K562 (cell line): ENCODE measurements at regions not wholly inside any gene's neighbourhood (a gene's known extent, or its start where the extent isn't known, plus 50 kb on each side); places are given as distances from the start of the nearest gene placed in this dataset.
A peak's percentile ranks its signal among the peaks of the same experiment; 100 is the strongest.

Experiments used
- ATAC-seq: fragments of 200-7000 bp; cut with Tn5 transposase; 3 replicates; pipeline ENCODE4 v1.9.1; 2020; ENCODE audit warnings: moderate library complexity
- BruUV-seq: library from RNA; stranded (reverse); fragments of 400-500 nt; replicated peaks from 2 replicates; lab custom pipeline; 2021; lab: Mats Ljungman, UMichigan
- CTCF ChIA-PET: fragments of 300-600 bp; formaldehyde crosslinking; extraction: SDS; loops from one replicate; lab custom pipeline; 2021; ENCODE audit warnings: low intra/inter-chr PET ratio; lab: Yijun Ruan, JAX
- POLR2A ChIA-PET: fragments of 300-600, 350-650 bp; sonication (Branson Sonifier 250); formaldehyde crosslinking; extraction: SDS; loops from one replicate; lab custom pipeline; 2021; ENCODE audit warnings: antibody characterized with exemption, inconsistent platforms; lab: Yijun Ruan, JAX
- DNase-seq, 4 experiments: peaks; one replicate each; pipeline versions ENCODE4 v3.0.0 to v3.0.0-alpha.2; 2011 to 2018; ENCODE audit warnings: low spot score in 3 of 4, mixed read lengths in 3 of 4; ENCODE audit errors: extremely low read depth in 1 of 4
- FAIRE-seq: peaks from 2 replicates; lab custom pipeline; 2011; peaks lifted over from hg19 to GRCh38; lab: Jason Lieb, UNC
- H2AFZ ChIP-seq: 2 replicates; pipeline ENCODE4 v1.6.0; 2011; ENCODE audit warnings: low read depth, low read length, control low read depth, inconsistent platforms
- H3K27ac ChIP-seq: fragments of 200-600 bp; 3 replicates; pipeline ENCODE4 v1.8.0; 2011; ENCODE audit warnings: low read depth, mild to moderate bottlenecking, control low read depth, inconsistent platforms, low read length, moderate library complexity, mixed read lengths; ENCODE audit errors: extremely low read depth
- H3K27me3 ChIP-seq, 2 experiments: fragments of 300-600 bp in 1 of 2; 2 replicates in 1 of 2; 3 replicates in 1 of 2; pipeline versions ENCODE4 v1.6.0 to v1.8.0; 2011; ENCODE audit warnings: inconsistent platforms in 2 of 2, low read length in 2 of 2, mild to moderate bottlenecking in 1 of 2, mixed read lengths in 1 of 2, moderate library complexity in 1 of 2; ENCODE audit not compliant: control insufficient read depth in 2 of 2, insufficient read depth in 2 of 2
- H3K36me3 ChIP-seq: fragments of 300-600 bp; 3 replicates; pipeline ENCODE4 v1.8.0; 2011; ENCODE audit warnings: mild to moderate bottlenecking, low read length, inconsistent platforms; ENCODE audit not compliant: control insufficient read depth, insufficient read depth
- H3K4me1 ChIP-seq, 2 experiments: fragments of 200-600 bp in 1 of 2; replicated peaks in 1 of 2; 2 replicates in 1 of 2; 3 replicates in 1 of 2; pipeline versions ENCODE4 v1.5.1 to v1.8.0; 2011; ENCODE audit warnings: inconsistent platforms in 2 of 2, low read length in 2 of 2, mild to moderate bottlenecking in 1 of 2, mixed read lengths in 1 of 2, moderate library complexity in 1 of 2; ENCODE audit not compliant: control insufficient read depth in 2 of 2, insufficient read depth in 2 of 2
- H3K4me2 ChIP-seq: 2 replicates; pipeline ENCODE4 v1.6.1; 2011; ENCODE audit warnings: low read length, control low read depth, inconsistent platforms, mixed read lengths; ENCODE audit not compliant: insufficient read depth
- H3K4me3 ChIP-seq: fragments of 200-600 bp; sonication (generic), shearing (Covaris generic); 2 replicates; pipeline ENCODE4 v1.5.1; 2016; ENCODE audit warnings: control low read depth, inconsistent platforms
- H3K79me2 ChIP-seq: fragments of 200-600 bp; 3 replicates; pipeline ENCODE4 v1.8.0; 2011; ENCODE audit warnings: low read length, inconsistent platforms; ENCODE audit not compliant: control insufficient read depth, insufficient read depth
- H3K9ac ChIP-seq, 2 experiments: 2 replicates each; pipeline versions ENCODE4 v1.6.0 to v1.6.1; 2011; ENCODE audit warnings: low read depth in 2 of 2, low read length in 2 of 2, control low read depth in 1 of 2, inconsistent platforms in 1 of 2, mild to moderate bottlenecking in 1 of 2, mixed read lengths in 1 of 2; ENCODE audit not compliant: insufficient read depth in 1 of 2
- H3K9me1 ChIP-seq: one replicate; pipeline ENCODE4 v1.6.0; 2011; ENCODE audit warnings: inconsistent platforms, mild to moderate bottlenecking, low read length, moderate library complexity; ENCODE audit not compliant: control insufficient read depth, insufficient read depth
- H3K9me3 ChIP-seq: replicated peaks from 2 replicates; pipeline ENCODE4 v1.5.1; 2011; ENCODE audit warnings: low read depth, low read length, inconsistent platforms; ENCODE audit not compliant: control insufficient read depth, insufficient read depth
- H4K20me1 ChIP-seq: replicated peaks from 2 replicates; pipeline ENCODE4 v1.6.1; 2011; ENCODE audit warnings: low read length, inconsistent platforms, mixed read lengths; ENCODE audit not compliant: control insufficient read depth, insufficient read depth
- MYC ChIP-seq, 2 experiments: fragments of 250-450 bp in 1 of 2; sonication (Bioruptor Pico) in 1 of 2; IDR thresholded peaks; 2 replicates each; pipeline versions ENCODE4 v1.5.1 to v1.6.1; 2012 to 2021; ENCODE audit warnings: low read depth in 2 of 2, borderline replicate concordance in 1 of 2, improper control_type of control experiment in 1 of 2, low read length in 1 of 2, mild to moderate bottlenecking in 1 of 2, moderate library complexity in 1 of 2
- WGBS: fragments of 100-300 bp; shearing (Covaris generic); methylation state at CpG from one replicate; pipeline ENCODE4 v1.1.6; 2016; ENCODE audit warnings: low coverage, mixed read lengths; ENCODE audit not compliant: insufficient coverage; ENCODE audit errors: missing lambda C conversion rate; 5-methylcytosine and 5-hydroxymethylcytosine counted together
- in situ Hi-C: fragments of 300-500 bp; cut with MboI; formaldehyde crosslinking; loops from 4 replicates; pipeline ENCODE4 v1.15.0; 2018; ENCODE audit warnings: inconsistent platforms, mixed read lengths
- intact Hi-C: fragments of 100-400 bp; cut with micrococcal nuclease; formaldehyde crosslinking; loops from 2 replicates; pipeline ENCODE4 v1.14.2; 2022
- TF ChIP-seq, protein P1 (sequence below): fragments of 450-650 bp; formaldehyde crosslinking; IDR thresholded peaks from 2 replicates; pipeline ENCODE4 v1.4.0; 2020; ENCODE audit warnings: mild to moderate bottlenecking, mixed read lengths

DNA sequence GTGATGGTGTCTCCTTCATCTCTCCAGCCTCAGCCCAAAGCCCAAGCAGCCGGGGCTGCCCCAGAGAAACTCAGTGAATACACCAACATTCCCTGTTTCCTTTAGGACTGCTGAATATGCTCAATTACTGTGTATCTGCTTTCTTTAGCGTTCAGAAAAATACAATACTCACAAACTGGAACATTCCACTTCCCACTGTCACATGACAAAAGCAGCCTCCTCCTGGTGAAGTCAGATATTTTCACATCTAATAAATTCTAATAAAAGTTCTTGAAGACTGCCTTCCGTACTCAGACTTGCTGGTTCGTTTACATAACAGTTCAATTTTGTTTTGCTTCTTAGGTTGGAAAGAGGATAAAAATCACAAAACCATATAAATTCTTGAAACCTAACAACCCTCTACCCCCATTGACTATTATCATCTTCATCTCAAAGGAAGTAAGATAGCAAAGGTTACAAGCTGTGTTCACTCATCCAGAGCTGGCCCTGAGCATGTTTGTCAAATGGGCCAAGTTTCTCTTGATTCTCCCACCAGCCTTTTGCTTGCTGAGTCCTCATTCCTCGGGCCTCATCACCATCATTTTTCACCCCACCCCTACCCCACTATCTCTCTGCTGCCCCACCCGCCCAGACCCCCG is 190.8 kb upstream of the HNRNPA3 start:
- peaks cover 0 to 4% of the 10 kb centered on the region in 2 experiments; a peak in 4 of 5 replicates for H3K27me3 ChIP-seq
- ChIA-PET POLR2A (interaction anchor here (0.6 to 0.7 kb wide), 2 partner anchors 167 to 282 kb away, joined by 3 read pairs; no protein-coding TSS in a partner anchor), CTCF (no interaction called here)
- no peak for DNase-seq
- intact Hi-C loops (no loop called here), in situ Hi-C loops (no loop called here)
- no peaks in the 10 kb centered on the region for H3K79me2 ChIP-seq
- H3K9ac ChIP-seq = no peak overlapping the region
- H3K4me2 ChIP-seq = no peak overlapping the region
- H2AFZ ChIP-seq = no peak overlapping the region
- TF ChIP-seq, protein P1, sequence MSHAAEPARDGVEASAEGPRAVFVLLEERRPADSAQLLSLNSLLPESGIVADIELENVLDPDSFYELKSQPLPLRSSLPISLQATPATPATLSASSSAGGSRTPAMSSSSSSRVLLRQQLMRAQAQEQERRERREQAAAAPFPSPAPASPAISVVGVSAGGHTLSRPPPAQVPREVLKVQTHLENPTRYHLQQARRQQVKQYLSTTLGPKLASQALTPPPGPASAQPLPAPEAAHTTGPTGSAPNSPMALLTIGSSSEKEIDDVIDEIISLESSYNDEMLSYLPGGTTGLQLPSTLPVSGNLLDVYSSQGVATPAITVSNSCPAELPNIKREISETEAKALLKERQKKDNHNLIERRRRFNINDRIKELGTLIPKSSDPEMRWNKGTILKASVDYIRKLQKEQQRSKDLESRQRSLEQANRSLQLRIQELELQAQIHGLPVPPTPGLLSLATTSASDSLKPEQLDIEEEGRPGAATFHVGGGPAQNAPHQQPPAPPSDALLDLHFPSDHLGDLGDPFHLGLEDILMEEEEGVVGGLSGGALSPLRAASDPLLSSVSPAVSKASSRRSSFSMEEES (CRISPR knock-in tag) = peak; percentile 45; the same call in 1 of the 2 replicates
- TF ChIP-seq MYC (IDR thresholded peaks at IDR 0.05; ENCODE audit: low read depth, low read length) (no peak), MYC (CRISPR knock-in tag; IDR thresholded peaks at IDR 0.05; ENCODE audit: borderline replicate concordance, low read depth) (no peak)
- H3K9me1 ChIP-seq = no peaks in the 10 kb centered on the region
- no peaks in the 10 kb centered on the region for H3K9me3 ChIP-seq
- BruUV-seq = no TSS peak
- no peaks in the 10 kb centered on the region for H4K20me1 ChIP-seq
- H3K36me3 ChIP-seq = no peaks in the 10 kb centered on the region
- no peak for ATAC-seq
- 2% methylated on average over 7 of the region's 7 CpGs for WGBS
- H3K4me3 ChIP-seq = no peak overlapping the region
- no peak for FAIRE-seq
- no peaks in the 10 kb centered on the region for H3K4me1 ChIP-seq
- H3K27ac ChIP-seq = no peak overlapping the region
